ENCODE measurements at regions not wholly inside any gene's neighbourhood (a gene's known extent, or its start where the extent isn't known, plus 50 kb on each side); places are given as distances from the start of the nearest gene placed in this dataset.

DNA sequence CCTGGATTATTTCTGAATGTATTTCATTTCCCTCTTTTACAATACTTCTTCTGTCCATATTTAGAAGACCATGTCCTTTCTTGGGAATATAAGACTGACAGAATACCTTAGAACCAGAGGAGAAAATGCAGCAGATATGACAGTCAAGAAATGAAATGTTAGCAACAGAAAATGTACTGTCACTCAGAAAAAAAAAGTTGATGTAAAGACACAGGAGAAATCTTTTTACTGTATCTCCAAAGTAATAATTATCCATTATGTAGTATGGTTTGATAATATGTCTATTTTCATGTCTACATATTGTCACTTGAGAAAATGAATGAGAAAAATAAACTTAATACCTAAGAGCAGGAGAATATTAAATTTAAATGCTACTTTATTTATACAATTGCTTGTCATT is 652.1 kb downstream of the GABRG2 start:
- TF ChIP-seq CTCF (IDR thresholded peaks at IDR 0.05; ENCODE audit: insufficient read depth, low read length, poor library complexity, severe bottlenecking) (no peak), EZH2phosphoT487 (conservative IDR thresholded peaks at IDR 0.05; ENCODE audit: low read length) (no peak)

Data from SU-DHL-6 (cell line).